ENCODE measurements at regions not wholly inside any gene's neighbourhood (a gene's known extent, or its start where the extent isn't known, plus 50 kb on each side); places are given as distances from the start of the nearest gene placed in this dataset.

GRCh38 chr21:25515484-25516405, 91.5 kb downstream of the MRPL39 start:
- Histone ChIP-seq H3K18ac (ENCODE audit: low read depth, low read length) (no peak overlapping the region), H3K56ac (ENCODE audit: extremely low read depth, insufficient read depth, low read length) (no peak overlapping the region), H3K23ac (ENCODE audit: low read depth, low read length) (no peak overlapping the region), H3K14ac (replicated peaks; ENCODE audit: low read depth, low read length) (no peak overlapping the region), H2BK5ac (ENCODE audit: low read depth, low read length, poor library complexity, severe bottlenecking) (no peak overlapping the region), H3K9ac (ENCODE audit: low read depth, low read length) (no peak overlapping the region), H3K36me3 (ENCODE audit: control insufficient read depth, insufficient read depth, low read length) (no peaks in the 10 kb centered on the region), H2BK15ac (ENCODE audit: low read depth, low read length) (no peak overlapping the region), H4K91ac (ENCODE audit: insufficient read depth, low read depth, low read length) (no peak overlapping the region), H3K9me1 (ENCODE audit: insufficient read depth, low read length) (no peaks in the 10 kb centered on the region), H3K9me3 (ENCODE audit: control insufficient read depth, insufficient read depth, low read length) (no peaks in the 10 kb centered on the region), H4K5ac (ENCODE audit: low read depth, low read length) (no peak overlapping the region), H3K4me3 (ENCODE audit: insufficient read depth, low read depth, low read length) (no peak overlapping the region), H3K4me1 (ENCODE audit: control insufficient read depth, insufficient read depth, low read length) (peaks cover 3% of the 10 kb centered on the region; the same call in 1 of the 2 replicates), H3K4me2 (ENCODE audit: low read depth, low read length) (no peak overlapping the region), H2BK120ac (ENCODE audit: low read depth, low read length) (no peak overlapping the region), H3K79me1 (ENCODE audit: low read depth in 1 of 2, low read length in 2 of 2) (no peaks in the 10 kb centered on the region), H2AFZ (replicated peaks; ENCODE audit: low read length, poor library complexity) (peak overlapping the region; percentile 73), H2BK20ac (ENCODE audit: low read depth, low read length) (no peak overlapping the region), H3K27ac (ENCODE audit: insufficient read depth, low read length) (no peak overlapping the region), H4K20me1 (ENCODE audit: insufficient read depth, low read length) (no peaks in the 10 kb centered on the region), H2AK9ac (replicated peaks; ENCODE audit: low read depth, low read length, poor library complexity) (no peak overlapping the region), H2AK5ac (ENCODE audit: low read depth, low read length) (no peak overlapping the region), H3K27me3 (ENCODE audit: control insufficient read depth, insufficient read depth, low read length) (no peaks in the 10 kb centered on the region), H3K4ac (ENCODE audit: low read depth, low read length) (no peak overlapping the region), H4K8ac (ENCODE audit: low read depth in 2 of 2, low read length in 2 of 2) (no peak overlapping the region)
- BruUV-seq (replicated peaks): no TSS peak
- CTCF ChIA-PET: no interaction called here
- DNase-seq (peak; percentile 71), ATAC-seq (ENCODE audit: low read depth) (peak; percentile 72; the same call in 1 of the 2 replicates)
- in situ Hi-C loops (cut with MboI; ENCODE audit: low sequenced_read_pairs): no loop called here
- POLR2A ChIA-PET (ENCODE audit: unreplicated experiment): no interaction called here
- dilution Hi-C loops (cut with HindIII; ENCODE audit: low sequenced_read_pairs, unreplicated experiment): no loop called here
- TF ChIP-seq ELK1 (IDR thresholded peaks at IDR 0.05; ENCODE audit: borderline replicate concordance, low read depth, low read length) (no peak), BHLHE40 (IDR thresholded peaks at IDR 0.05; ENCODE audit: low read depth, low read length) (no peak), MXI1 (IDR thresholded peaks at IDR 0.05; ENCODE audit: borderline replicate concordance, low read depth, low read length) (no peak), CTCF (conservative IDR thresholded peaks at IDR 0.05; ENCODE audit: low read depth, low read length) (no peak), CHD1 (IDR thresholded peaks at IDR 0.05; ENCODE audit: low read depth, low read length) (no peak), USF2 (IDR thresholded peaks at IDR 0.05; ENCODE audit: low read depth, low read length) (no peak), SMC3 (IDR thresholded peaks at IDR 0.05; ENCODE audit: low read depth, low read length) (no peak)
- intact Hi-C loops (cut with micrococcal nuclease): no loop called here
- WGBS, 2 experiments (ENCODE audit: extremely low coverage in 2 of 2, insufficient read length in 1 of 2): 100% methylated on average over 1 of the region's 3 CpGs; no CpG with 5 or more reads in 1 of the 2 experiments

Data from IMR-90 (cell line).